ENCODE measurements at regions not wholly inside any gene's neighbourhood (a gene's known extent, or its start where the extent isn't known, plus 50 kb on each side); places are given as distances from the start of the nearest gene placed in this dataset.

GRCh38 chr4:104896660-104897645 lies 249.7 kb upstream of the TET2 start:
- no peak for DNase-seq (ENCODE audit: low read depth in 2 of 2)

GRCh38 chr4:104899863-104900262 lies 246.8 kb upstream of the TET2 start:
- no peak for DNase-seq (ENCODE audit: low read depth in 2 of 2)

- DNase-seq (ENCODE audit: low read depth in 2 of 2) = no peak
Measured at GRCh38 chr4:104901438-104901837, 245.2 kb upstream of the TET2 start.

GRCh38 chr4:104901961-104902605 lies 244.6 kb upstream of the TET2 start:
- DNase-seq (ENCODE audit: low read depth in 2 of 2) = no peak

- no peak for DNase-seq (ENCODE audit: low read depth in 2 of 2)
Measured at GRCh38 chr4:104905065-104905464, 241.6 kb upstream of the TET2 start.

GRCh38 chr4:104905546-104905945 lies 241.1 kb upstream of the TET2 start:
- no peak for DNase-seq (ENCODE audit: low read depth in 2 of 2)

GRCh38 chr4:104906276-104906675 lies 240.4 kb upstream of the TET2 start:
- DNase-seq (ENCODE audit: low read depth in 2 of 2) = no peak

GRCh38 chr4:104907074-104907649 lies 239.5 kb upstream of the TET2 start:
- DNase-seq (ENCODE audit: low read depth in 2 of 2) = no peak

- DNase-seq (ENCODE audit: low read depth in 2 of 2) = no peak
Measured at GRCh38 chr4:104907991-104908390, 238.7 kb upstream of the TET2 start.

- DNase-seq (ENCODE audit: low read depth in 2 of 2) = no peak
Measured at GRCh38 chr4:104909376-104909775, 237.3 kb upstream of the TET2 start.

- no peak for DNase-seq (ENCODE audit: low read depth in 2 of 2)
Measured at GRCh38 chr4:104912518-104912917, 234.2 kb upstream of the TET2 start.

- DNase-seq (ENCODE audit: low read depth in 2 of 2) = no peak
Measured at GRCh38 chr4:104915373-104915772, 231.3 kb upstream of the TET2 start.

- no peak for DNase-seq (ENCODE audit: low read depth in 2 of 2)
Measured at GRCh38 chr4:104915864-104916263, 230.8 kb upstream of the TET2 start.

- no peak for DNase-seq (ENCODE audit: low read depth in 2 of 2)
Measured at GRCh38 chr4:104919406-104919805, 227.3 kb upstream of the TET2 start.

- no peak for DNase-seq (ENCODE audit: low read depth in 2 of 2)
Measured at GRCh38 chr4:104930298-104930697, 216.4 kb upstream of the TET2 start.

GRCh38 chr4:104930745-104931736 lies 215.6 kb upstream of the TET2 start:
- peak; percentile 19 to 36 for DNase-seq (ENCODE audit: low read depth in 2 of 2)

- DNase-seq (ENCODE audit: low read depth in 2 of 2) = peak in 1 of 2 donors; percentile 3
Measured at GRCh38 chr4:104938624-104939023, 208.1 kb upstream of the TET2 start.

- no peak for DNase-seq (ENCODE audit: low read depth in 2 of 2)
Measured at GRCh38 chr4:104940927-104941326, 205.7 kb upstream of the TET2 start.

- DNase-seq (ENCODE audit: low read depth in 2 of 2) = no peak
Measured at GRCh38 chr4:104941661-104942062, 205.0 kb upstream of the TET2 start.

- DNase-seq (ENCODE audit: low read depth in 2 of 2) = peak in 1 of 2 donors; percentile 6
Measured at GRCh38 chr4:104942990-104943743, 203.5 kb upstream of the TET2 start.

- no peak for DNase-seq (ENCODE audit: low read depth in 2 of 2)
Measured at GRCh38 chr4:104944596-104944995, 202.1 kb upstream of the TET2 start.

All from stimulated activated CD8-positive, alpha-beta memory T cell treated with anti-CD3 and anti-CD28 coated beads, Interleukin-7, amount 100 ng/mL, for 4 hours (primary cell).